Neutrophil (primary cell): ENCODE measurements at regions not wholly inside any gene's neighbourhood (a gene's known extent, or its start where the extent isn't known, plus 50 kb on each side); places are given as distances from the start of the nearest gene placed in this dataset.

Source experiments
- H3K27ac ChIP-seq: fragments of 200-600 bp; sonication (generic); 2 replicates; pipeline ENCODE4 v1.5.1; 2016; ENCODE audit warnings: mild to moderate bottlenecking, moderate library complexity
- H3K27me3 ChIP-seq: fragments of 200-600 bp; sonication (generic); 2 replicates; pipeline ENCODE4 v1.6.0; 2016; ENCODE audit warnings: mild to moderate bottlenecking
- H3K36me3 ChIP-seq: fragments of 200-600 bp; sonication (generic); 2 replicates; pipeline ENCODE4 v1.5.1; 2017
- H3K4me1 ChIP-seq, 2 experiments: fragments of 200-600 bp in 1 of 2; sonication (generic) in 1 of 2; 1 replicate in 1 of 2; 2 replicates in 1 of 2; pipeline versions ENCODE4 v1.5.1 to v1.6.1; 2013 to 2016; ENCODE audit warnings: low read depth in 1 of 2, low read length in 1 of 2, mild to moderate bottlenecking in 1 of 2, moderate library complexity in 1 of 2; ENCODE audit not compliant: control insufficient read depth in 1 of 2, insufficient read depth in 1 of 2
- H3K4me3 ChIP-seq, 2 experiments: fragments of 200-600 bp in 1 of 2; sonication (generic) in 1 of 2; 1 replicate in 1 of 2; 2 replicates in 1 of 2; pipeline ENCODE4 v1.5.1; 2013 to 2016; ENCODE audit warnings: low read depth in 1 of 2, low read length in 1 of 2, mild to moderate bottlenecking in 1 of 2, moderate library complexity in 1 of 2
- H3K9me3 ChIP-seq: fragments of 200-600 bp; sonication (generic); 2 replicates; pipeline ENCODE4 v1.5.1; 2016
- TF ChIP-seq, protein P1 (sequence below): fragments of 200-600 bp; sonication (generic); IDR thresholded peaks from 2 replicates; pipeline ENCODE4 v1.5.1; 2016; ENCODE audit warnings: antibody characterized with exemption

DNA sequence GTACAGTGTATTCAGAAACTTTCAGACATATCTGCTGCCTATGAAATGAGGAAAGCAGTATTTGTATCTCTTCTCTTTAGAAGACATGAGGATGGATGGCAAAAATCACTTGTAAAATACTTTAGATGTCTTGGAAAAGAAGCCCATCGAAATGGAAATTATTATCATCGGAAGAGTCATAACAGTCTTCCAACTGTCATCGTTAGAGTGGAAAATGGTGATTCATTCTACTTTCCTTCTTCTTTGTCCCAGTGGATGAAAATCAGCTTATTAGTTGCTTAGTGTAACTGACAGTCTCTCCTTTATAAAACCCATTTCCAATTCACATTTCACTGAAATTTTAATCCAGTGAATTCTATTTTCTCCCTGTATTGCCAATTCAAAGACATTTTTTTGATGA lies 1323.7 kb upstream of the PIK3C3 start:
- no peak overlapping the region for H3K27ac ChIP-seq
- H3K27me3 ChIP-seq, result no peaks in the 10 kb centered on the region
- no peak overlapping the region for H3K4me3 ChIP-seq
- no peaks in the 10 kb centered on the region for H3K36me3 ChIP-seq
- no peaks in the 10 kb centered on the region for H3K4me1 ChIP-seq
- H3K9me3 ChIP-seq, result no peaks in the 10 kb centered on the region
- TF ChIP-seq, protein P1, sequence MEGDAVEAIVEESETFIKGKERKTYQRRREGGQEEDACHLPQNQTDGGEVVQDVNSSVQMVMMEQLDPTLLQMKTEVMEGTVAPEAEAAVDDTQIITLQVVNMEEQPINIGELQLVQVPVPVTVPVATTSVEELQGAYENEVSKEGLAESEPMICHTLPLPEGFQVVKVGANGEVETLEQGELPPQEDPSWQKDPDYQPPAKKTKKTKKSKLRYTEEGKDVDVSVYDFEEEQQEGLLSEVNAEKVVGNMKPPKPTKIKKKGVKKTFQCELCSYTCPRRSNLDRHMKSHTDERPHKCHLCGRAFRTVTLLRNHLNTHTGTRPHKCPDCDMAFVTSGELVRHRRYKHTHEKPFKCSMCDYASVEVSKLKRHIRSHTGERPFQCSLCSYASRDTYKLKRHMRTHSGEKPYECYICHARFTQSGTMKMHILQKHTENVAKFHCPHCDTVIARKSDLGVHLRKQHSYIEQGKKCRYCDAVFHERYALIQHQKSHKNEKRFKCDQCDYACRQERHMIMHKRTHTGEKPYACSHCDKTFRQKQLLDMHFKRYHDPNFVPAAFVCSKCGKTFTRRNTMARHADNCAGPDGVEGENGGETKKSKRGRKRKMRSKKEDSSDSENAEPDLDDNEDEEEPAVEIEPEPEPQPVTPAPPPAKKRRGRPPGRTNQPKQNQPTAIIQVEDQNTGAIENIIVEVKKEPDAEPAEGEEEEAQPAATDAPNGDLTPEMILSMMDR, result no peak

DNA sequence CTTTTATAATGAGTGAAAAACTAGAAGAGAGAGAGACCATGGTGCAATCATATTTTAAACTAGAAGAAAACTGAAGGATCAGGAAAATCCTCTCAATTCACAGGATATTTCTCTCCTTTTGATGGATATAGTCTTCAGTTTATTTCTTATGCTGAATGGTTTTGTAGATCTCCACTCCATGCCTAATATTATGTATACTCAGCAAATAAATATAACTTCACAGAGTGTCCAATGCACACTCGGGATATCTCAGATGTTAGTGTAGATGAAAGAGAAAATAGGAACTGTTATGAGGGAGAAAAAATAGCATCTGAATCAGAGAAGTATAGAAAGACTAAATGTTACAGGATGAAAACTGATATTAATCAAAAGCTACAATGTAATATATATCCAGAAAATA lies 1324.5 kb upstream of the PIK3C3 start:
- H3K4me1 ChIP-seq, result no peaks in the 10 kb centered on the region
- H3K27ac ChIP-seq, result no peak overlapping the region
- H3K36me3 ChIP-seq, result no peaks in the 10 kb centered on the region
- TF ChIP-seq, protein P1, result no peak
- H3K4me3 ChIP-seq, result no peak overlapping the region
- no peaks in the 10 kb centered on the region for H3K27me3 ChIP-seq
- no peaks in the 10 kb centered on the region for H3K9me3 ChIP-seq

DNA sequence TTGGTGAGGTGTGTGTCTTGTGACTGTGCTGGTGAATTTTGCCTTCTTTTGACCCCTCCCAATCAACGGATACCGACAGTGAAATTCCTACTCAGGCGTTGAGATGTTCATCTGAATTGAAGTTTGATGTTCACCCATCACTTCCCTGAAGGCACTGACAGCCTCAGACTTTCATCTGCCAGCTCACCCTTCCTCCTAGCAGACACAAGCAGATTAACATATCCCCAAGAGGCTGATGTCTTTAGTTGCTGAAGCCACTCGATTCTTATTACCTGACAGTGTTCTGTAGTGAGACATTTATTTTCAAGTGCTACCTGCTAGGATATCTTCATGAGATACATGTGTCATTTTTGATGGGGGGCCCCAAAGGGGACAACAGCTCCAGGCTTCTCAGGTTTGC lies 1330.1 kb upstream of the PIK3C3 start:
- H3K4me3 ChIP-seq, result no peak overlapping the region
- no peaks in the 10 kb centered on the region for H3K36me3 ChIP-seq
- no peak overlapping the region for H3K27ac ChIP-seq
- H3K27me3 ChIP-seq, result no peaks in the 10 kb centered on the region
- no peaks in the 10 kb centered on the region for H3K4me1 ChIP-seq
- H3K9me3 ChIP-seq, result no peaks in the 10 kb centered on the region
- TF ChIP-seq, protein P1, result no peak

DNA sequence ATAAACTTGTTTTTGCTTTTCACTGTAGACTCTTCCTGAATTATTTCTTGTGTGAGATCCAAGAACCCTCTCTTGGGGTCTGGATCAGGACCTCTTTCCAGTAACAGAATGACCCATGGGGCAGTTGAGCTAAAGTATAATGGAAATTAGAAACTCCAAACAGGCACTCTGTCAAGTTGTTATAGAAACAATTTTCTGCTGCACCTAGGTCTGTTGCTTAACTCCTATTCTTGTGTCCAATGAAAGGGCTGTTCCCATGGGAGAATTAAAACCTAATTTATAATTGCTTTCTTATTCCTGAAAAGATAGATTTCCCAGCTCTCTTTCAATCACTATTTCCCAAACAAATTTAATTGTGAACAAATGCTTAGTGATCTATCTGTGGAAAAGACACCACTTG lies 1341.3 kb upstream of the PIK3C3 start:
- Histone ChIP-seq H3K4me3 (no peak overlapping the region), H3K9me3 (no peaks in the 10 kb centered on the region), H3K27ac (no peak overlapping the region), H3K27me3 (no peaks in the 10 kb centered on the region), H3K4me1 (no peaks in the 10 kb centered on the region), H3K36me3 (no peaks in the 10 kb centered on the region)
- TF ChIP-seq, protein P1, result no peak

DNA sequence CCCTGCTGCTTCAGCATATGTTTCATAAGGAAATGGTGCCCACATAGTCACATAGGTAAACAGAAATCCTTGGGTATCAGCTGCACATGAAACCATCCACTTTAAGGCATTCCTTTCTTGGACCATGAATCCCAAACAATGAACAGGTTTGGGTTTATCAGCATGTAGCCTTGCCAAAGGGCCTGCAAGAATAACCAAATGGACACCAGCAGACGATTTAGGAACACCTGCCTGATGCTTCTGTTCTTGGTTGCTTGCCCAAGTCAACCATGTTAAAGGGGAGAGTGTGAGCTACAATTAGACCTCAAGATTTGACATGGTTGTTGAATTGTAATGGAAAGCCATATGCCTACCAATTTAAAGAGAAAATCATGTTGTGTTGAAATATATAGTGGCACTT lies 1342.7 kb upstream of the PIK3C3 start:
- Histone ChIP-seq H3K27ac (no peak overlapping the region), H3K36me3 (no peaks in the 10 kb centered on the region), H3K9me3 (no peaks in the 10 kb centered on the region), H3K27me3 (no peaks in the 10 kb centered on the region), H3K4me3 (no peak overlapping the region), H3K4me1 (no peaks in the 10 kb centered on the region)
- TF ChIP-seq, protein P1, result no peak

DNA sequence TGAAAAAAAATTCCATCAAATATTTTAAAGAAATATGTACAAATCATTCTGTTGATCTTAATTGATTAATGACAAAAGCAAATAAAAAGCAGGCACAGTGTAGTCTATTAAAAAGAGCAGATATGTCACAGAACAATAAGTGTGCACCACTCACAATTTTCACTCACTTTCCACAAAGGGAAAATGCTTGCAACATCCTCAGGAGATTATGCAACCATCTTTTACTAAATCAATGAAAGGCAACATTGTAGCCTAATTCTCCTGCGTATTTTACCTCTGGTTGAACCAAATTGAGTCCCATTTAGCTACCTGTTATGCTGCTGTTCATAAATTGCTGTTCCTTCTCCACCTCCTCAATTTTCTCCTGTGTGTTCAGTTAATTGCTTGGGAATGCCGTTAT lies 1346.8 kb upstream of the PIK3C3 start:
- no peak overlapping the region for H3K4me3 ChIP-seq
- no peak overlapping the region for H3K27ac ChIP-seq
- no peaks in the 10 kb centered on the region for H3K9me3 ChIP-seq
- H3K27me3 ChIP-seq, result no peaks in the 10 kb centered on the region
- TF ChIP-seq, protein P1, result no peak
- H3K4me1 ChIP-seq, result no peaks in the 10 kb centered on the region
- H3K36me3 ChIP-seq, result no peaks in the 10 kb centered on the region
